Fibroblast of skin of abdomen (primary cell): ENCODE measurements at regions not wholly inside any gene's neighbourhood (a gene's known extent, or its start where the extent isn't known, plus 50 kb on each side); places are given as distances from the start of the nearest gene placed in this dataset.

Experiments used
- DNase-seq: peaks from one replicate; pipeline ENCODE4 v3.0.0-alpha.2; 2013

- peak; percentile 98 for DNase-seq
Observed at GRCh38 chr1:244970744-244971551, 106.6 kb upstream of the HNRNPU start.

- peak; percentile 83 for DNase-seq
Observed at GRCh38 chr1:244970236-244970743, 105.9 kb upstream of the HNRNPU start.

- peak; percentile 83 for DNase-seq
Observed at GRCh38 chr1:244969355-244970235, 105.3 kb upstream of the HNRNPU start.

GRCh38 chr1:244968881-244969280 lies 104.5 kb upstream of the HNRNPU start:
- no peak for DNase-seq

GRCh38 chr1:244968471-244968871 lies 104.1 kb upstream of the HNRNPU start:
- no peak for DNase-seq

GRCh38 chr1:244967159-244967558 lies 102.8 kb upstream of the HNRNPU start:
- DNase-seq = no peak

GRCh38 chr1:244965185-244966030 lies 101.1 kb upstream of the HNRNPU start:
- DNase-seq = no peak

GRCh38 chr1:244964112-244964971 lies 100.0 kb upstream of the HNRNPU start:
- DNase-seq = peak; percentile 87

GRCh38 chr1:244963231-244963826 lies 99.0 kb upstream of the HNRNPU start:
- DNase-seq = no peak

- DNase-seq = no peak
Observed at GRCh38 chr1:244962130-244962529, 97.8 kb upstream of the HNRNPU start.

GRCh38 chr1:244960904-244961303 lies 96.6 kb upstream of the HNRNPU start:
- no peak for DNase-seq

GRCh38 chr1:244958593-244958992 lies 94.2 kb upstream of the HNRNPU start:
- DNase-seq = no peak

- DNase-seq = no peak
Observed at GRCh38 chr1:244957525-244957924, 93.2 kb upstream of the HNRNPU start.

GRCh38 chr1:244957122-244957521 lies 92.8 kb upstream of the HNRNPU start:
- no peak for DNase-seq

- DNase-seq = no peak
Observed at GRCh38 chr1:244955661-244956060, 91.3 kb upstream of the HNRNPU start.

- DNase-seq = no peak
Observed at GRCh38 chr1:244954359-244954758, 90.0 kb upstream of the HNRNPU start.

- DNase-seq = no peak
Observed at GRCh38 chr1:244953901-244954300, 89.6 kb upstream of the HNRNPU start.

- no peak for DNase-seq
Observed at GRCh38 chr1:244952940-244953339, 88.6 kb upstream of the HNRNPU start.

- DNase-seq = no peak
Observed at GRCh38 chr1:244952280-244952933, 88.1 kb upstream of the HNRNPU start.

GRCh38 chr1:244948416-244948815 lies 84.1 kb upstream of the HNRNPU start:
- no peak for DNase-seq
